ENCODE measurements at regions not wholly inside any gene's neighbourhood (a gene's known extent, or its start where the extent isn't known, plus 50 kb on each side); places are given as distances from the start of the nearest gene placed in this dataset.

- in situ Hi-C loops (cut with HindIII; ENCODE audit: low sequenced_read_pairs), result no loop called here
Observed at GRCh38 chr2:8622924-8623465, 58.9 kb upstream of the ID2 start.

DNA sequence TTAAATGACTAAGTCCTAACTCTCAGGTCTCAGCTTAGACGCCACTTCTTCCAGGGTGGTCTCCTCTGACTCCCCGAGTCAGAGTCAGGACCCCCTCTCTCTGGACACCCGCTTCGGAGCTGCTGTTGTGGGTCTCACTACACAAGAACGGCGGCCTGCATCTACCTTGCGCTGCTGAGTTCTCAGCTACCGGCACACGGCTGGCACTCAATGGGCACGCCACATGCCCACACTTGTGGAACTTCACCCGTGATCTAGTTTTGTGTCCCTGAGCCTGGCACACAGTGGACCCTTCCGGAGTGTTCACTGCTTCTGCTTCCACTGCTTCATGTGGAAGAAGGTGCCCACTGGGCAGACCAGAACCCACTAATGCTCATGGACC lies 58.3 kb upstream of the ID2 start:
- in situ Hi-C loops (cut with HindIII; ENCODE audit: low sequenced_read_pairs), result no loop called here

DNA sequence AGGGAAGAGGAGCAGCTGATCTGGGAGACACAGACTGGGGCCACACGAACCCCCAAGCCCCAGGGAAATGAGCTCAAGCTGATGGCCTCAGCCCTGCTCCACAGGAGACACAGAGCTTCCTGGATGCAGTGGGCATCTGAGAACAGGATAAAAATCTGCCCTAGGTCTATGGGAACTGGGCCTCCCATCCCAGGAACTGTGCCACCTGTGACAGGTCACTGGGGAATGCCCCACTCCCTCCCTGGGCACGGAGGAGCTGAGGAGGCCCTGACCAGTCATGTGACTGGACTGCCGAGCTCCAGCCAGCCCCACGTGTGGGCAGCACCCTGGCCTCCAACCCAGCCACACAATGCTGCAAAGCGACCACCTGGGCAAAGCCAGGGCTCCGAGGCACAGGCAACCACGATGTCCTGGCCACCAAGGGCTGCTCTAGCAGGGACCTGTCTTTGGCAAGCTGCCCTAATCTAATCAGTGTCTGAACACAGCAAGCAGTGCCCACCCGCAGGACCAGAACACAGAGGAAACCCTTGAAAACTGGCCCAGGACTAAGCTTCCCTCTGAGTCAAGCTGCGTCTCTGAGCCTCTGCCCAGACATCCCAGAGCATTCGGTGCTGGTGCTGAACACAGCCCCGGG lies 57.8 kb upstream of the ID2 start:
- in situ Hi-C loops (cut with HindIII; ENCODE audit: low sequenced_read_pairs), result no loop called here

GRCh38 chr2:8624855-8625398 lies 56.9 kb upstream of the ID2 start:
- in situ Hi-C loops (cut with HindIII; ENCODE audit: low sequenced_read_pairs), result no loop called here

GRCh38 chr2:8625399-8626300 lies 56.2 kb upstream of the ID2 start:
- in situ Hi-C loops (cut with HindIII; ENCODE audit: low sequenced_read_pairs), result no loop called here

DNA sequence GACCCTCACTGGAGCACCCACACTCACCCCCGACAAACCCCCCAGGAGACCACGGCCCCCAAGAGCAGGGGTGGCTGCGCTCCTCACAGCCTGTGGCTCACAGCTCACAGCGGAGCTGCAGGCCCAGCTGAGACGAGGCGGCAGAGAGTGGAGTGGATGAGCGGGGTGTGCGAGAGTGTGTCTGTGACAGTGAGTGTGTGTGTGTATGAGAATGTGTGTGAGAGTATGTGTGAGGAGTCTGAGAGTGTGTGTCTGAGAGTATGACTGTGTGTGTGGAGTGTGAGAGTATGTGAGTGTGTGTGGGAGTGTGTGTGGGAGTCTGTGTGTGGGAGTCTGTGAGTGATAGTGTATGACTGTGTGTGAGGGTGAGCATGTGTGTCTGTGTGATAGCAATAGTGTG lies 55.3 kb upstream of the ID2 start:
- in situ Hi-C loops (cut with HindIII; ENCODE audit: low sequenced_read_pairs), result no loop called here

DNA sequence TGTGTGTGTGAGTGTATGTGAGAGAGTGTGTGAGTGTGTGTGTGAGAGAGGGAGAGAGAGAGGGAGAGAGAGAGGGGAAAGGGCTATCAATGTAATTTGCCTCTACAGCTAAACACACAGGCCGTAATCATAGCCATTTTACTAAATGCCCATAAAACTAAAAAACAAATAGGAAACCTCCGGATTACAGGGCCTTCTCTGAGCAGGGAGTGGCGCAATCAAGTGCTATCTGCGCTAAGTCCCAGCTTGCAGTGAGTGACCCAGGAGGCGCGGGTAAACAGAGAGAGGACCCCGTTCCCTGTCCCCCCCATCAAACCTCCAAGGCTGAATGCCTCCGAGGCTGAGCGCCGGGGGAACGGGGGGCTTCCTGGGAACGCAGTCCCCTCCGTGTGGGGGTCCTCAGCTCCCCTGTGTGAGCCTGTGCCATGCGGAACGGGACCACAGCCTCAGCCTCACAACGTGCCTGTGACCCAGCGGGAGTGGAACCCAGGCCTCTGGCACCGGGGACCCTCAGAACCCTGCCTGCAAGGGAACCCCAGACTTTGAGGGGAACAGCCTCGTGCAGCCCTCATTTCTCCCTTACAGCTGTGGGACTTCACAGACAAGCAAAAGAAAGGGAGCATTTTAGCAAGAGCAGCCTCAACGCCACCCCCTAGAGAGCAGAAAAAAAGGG lies 54.7 kb upstream of the ID2 start:
- in situ Hi-C loops (cut with HindIII; ENCODE audit: low sequenced_read_pairs), result no loop called here

DNA sequence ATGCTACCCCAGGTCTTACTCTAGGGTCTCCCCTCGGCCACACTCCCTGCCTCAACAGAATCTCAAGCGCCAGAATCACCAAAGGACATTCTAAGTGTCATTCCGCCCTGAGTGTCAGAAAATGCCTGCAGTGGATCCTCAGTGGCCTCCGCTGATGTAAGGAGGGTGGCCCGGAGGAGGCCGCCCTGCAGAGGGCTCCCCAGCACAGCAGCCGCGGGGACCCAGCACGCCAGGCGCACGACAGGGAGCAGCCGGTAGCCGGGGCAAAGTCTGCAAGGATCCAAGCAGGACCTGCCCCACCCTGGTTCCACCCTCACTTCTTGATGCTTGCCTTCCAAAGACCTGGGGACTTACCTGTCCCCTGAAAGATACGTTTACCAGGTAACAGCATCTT lies 54.2 kb upstream of the ID2 start:
- in situ Hi-C loops (cut with HindIII; ENCODE audit: low sequenced_read_pairs), result no loop called here

GRCh38 chr2:8628179-8628865 lies 53.5 kb upstream of the ID2 start:
- in situ Hi-C loops (cut with HindIII; ENCODE audit: low sequenced_read_pairs), result no loop called here

DNA sequence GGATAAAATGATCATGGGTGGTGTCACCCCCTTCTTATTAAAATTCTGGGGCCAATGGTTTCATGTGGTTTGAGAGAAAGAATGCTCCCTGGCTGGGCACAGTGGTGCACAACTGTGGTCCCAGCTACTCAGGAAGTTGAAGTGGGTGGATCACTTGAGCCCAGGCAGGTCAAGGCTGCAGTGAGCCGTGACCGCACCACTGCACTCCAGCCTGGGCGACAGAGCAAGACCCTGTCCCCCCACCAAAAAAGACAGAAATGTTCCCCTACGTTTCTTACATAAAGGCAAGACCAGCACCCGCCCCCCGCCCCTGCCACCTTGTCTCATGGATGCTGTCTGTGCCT lies 53.0 kb upstream of the ID2 start:
- in situ Hi-C loops (cut with HindIII; ENCODE audit: low sequenced_read_pairs), result no loop called here

DNA sequence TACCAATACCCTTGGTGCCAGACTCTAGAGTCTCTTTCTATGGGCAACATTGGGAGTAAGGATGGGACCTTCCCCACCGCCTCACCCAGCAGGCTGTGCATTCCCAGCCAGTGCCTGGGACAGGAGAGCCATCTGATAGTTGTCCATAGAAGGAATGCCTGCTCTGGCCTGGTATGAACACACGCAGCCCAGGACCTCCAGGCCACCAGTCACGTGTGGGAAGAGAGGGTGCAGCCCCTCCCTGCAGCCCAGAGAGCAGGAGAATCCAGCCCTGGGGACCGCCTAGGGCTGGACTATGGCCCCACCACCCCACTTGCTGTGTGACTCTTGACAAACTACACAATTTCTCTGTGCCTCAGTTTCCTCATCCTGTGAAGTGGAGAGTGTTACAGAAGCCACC lies 52.5 kb upstream of the ID2 start:
- in situ Hi-C loops (cut with HindIII; ENCODE audit: low sequenced_read_pairs), result no loop called here

- in situ Hi-C loops (cut with HindIII; ENCODE audit: low sequenced_read_pairs), result no loop called here
Observed at GRCh38 chr2:8630676-8631464, 51.0 kb upstream of the ID2 start.

DNA sequence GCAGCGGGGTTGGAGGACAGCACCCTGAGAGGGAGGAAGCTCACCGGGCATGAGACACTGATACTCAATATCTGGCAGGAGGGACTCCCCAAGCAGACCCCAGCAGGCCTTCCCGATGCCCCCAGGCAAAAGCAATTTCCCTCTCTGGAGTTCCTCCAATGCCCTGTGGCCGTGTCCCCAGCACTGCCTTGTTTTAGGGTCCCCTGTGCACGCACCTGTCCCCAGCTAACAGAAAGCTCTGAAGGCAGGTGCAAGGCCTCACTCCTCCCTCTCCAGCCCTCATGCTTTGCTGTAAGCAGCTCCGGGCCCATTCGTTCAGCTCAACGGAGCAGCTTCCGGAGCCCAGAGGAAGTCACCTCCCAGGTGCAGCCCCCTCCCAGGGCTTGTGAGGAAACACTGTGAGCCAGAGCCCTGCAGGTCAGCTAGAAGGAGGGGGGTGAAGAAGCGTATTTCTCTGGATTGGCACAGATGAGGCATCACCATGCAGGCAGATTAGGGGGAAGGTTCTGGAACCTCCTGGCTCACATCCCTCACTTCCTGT lies 50.3 kb upstream of the ID2 start:
- in situ Hi-C loops (cut with HindIII; ENCODE audit: low sequenced_read_pairs), result no loop called here
